Panc1 (cell line): ENCODE measurements at regions not wholly inside any gene's neighbourhood (a gene's known extent, or its start where the extent isn't known, plus 50 kb on each side); places are given as distances from the start of the nearest gene placed in this dataset.

ENCODE experiments used
- ATAC-seq: fragments of 200-7000 bp; cut with Tn5 transposase; 2 replicates; pipeline ENCODE4 v1.9.1; 2020; ENCODE audit warnings: mild to moderate bottlenecking, moderate library complexity
- BruUV-seq: library from RNA; stranded (reverse); fragments of 400-500 nt; replicated peaks from 2 replicates; lab custom pipeline; 2021; lab: Mats Ljungman, UMichigan
- CTCF ChIA-PET: fragments of 300-600 bp; sonication (Branson Sonifier 250); formaldehyde crosslinking; loops from one replicate; lab custom pipeline; 2022; ENCODE audit warnings: antibody characterized with exemption; lab: Charles Lee
- POLR2A ChIA-PET: fragments of 300-600 bp; sonication (Branson Sonifier 250); formaldehyde crosslinking; loops from one replicate; lab custom pipeline; 2022; ENCODE audit warnings: antibody characterized with exemption; lab: Charles Lee
- DNase-seq: peaks from one replicate; pipeline ENCODE4 v3.0.0-alpha.2; 2010; ENCODE audit warnings: low read depth, low spot score
- H3K27ac ChIP-seq: 2 replicates; pipeline ENCODE4 v1.5.1; 2011; ENCODE audit warnings: mild to moderate bottlenecking, low read length, inconsistent platforms
- H3K27me3 ChIP-seq: fragments of 200-500 bp; sonication (Bioruptor generic); 2 replicates; pipeline ENCODE4 v1.6.0; 2014; ENCODE audit warnings: low read length, inconsistent platforms; ENCODE audit not compliant: control insufficient read depth, insufficient read depth
- H3K36me3 ChIP-seq: fragments of 200-500 bp; sonication (Bioruptor generic); 2 replicates; pipeline ENCODE4 v1.5.1; 2014; ENCODE audit warnings: inconsistent platforms, mild to moderate bottlenecking, low read length, moderate library complexity; ENCODE audit not compliant: control insufficient read depth, insufficient read depth
- H3K4me1 ChIP-seq: 2 replicates; pipeline ENCODE4 v1.5.1; 2011; ENCODE audit warnings: inconsistent platforms, mild to moderate bottlenecking, low read length, moderate library complexity; ENCODE audit not compliant: control insufficient read depth, insufficient read depth
- H3K4me3 ChIP-seq, 2 experiments: 2 replicates each; pipeline ENCODE4 v1.5.1; 2011 to 2012; ENCODE audit warnings: low read depth in 2 of 2, low read length in 2 of 2, mild to moderate bottlenecking in 2 of 2, inconsistent platforms in 1 of 2, moderate library complexity in 1 of 2
- H3K9me3 ChIP-seq: fragments of 200-500 bp; sonication (Bioruptor generic); 2 replicates; pipeline ENCODE4 v1.5.1; 2014; ENCODE audit warnings: low read depth, mild to moderate bottlenecking, inconsistent platforms, low read length, moderate library complexity; ENCODE audit not compliant: control insufficient read depth, insufficient read depth
- CTCF ChIP-seq: fragments of 450-650 bp; IDR thresholded peaks from 2 replicates; pipeline ENCODE4 v1.5.1; 2017; ENCODE audit warnings: mild to moderate bottlenecking
- POLR2AphosphoS5 ChIP-seq: IDR thresholded peaks from 2 replicates; pipeline ENCODE4 v1.6.1; 2012; ENCODE audit warnings: mild to moderate bottlenecking, low read depth, low read length, moderate library complexity
- REST ChIP-seq, 2 experiments: IDR thresholded peaks; 2 replicates each; pipeline ENCODE4 v1.6.1; 2011 to 2012; ENCODE audit warnings: low read depth in 2 of 2, control low read depth in 1 of 2, low read length in 1 of 2, mild to moderate bottlenecking in 1 of 2, moderate library complexity in 1 of 2; ENCODE audit not compliant: insufficient read depth in 1 of 2
- SIN3A ChIP-seq: IDR thresholded peaks from 2 replicates; pipeline ENCODE4 v1.6.1; 2012; ENCODE audit warnings: low read depth, mild to moderate bottlenecking, low read length, moderate library complexity, borderline replicate concordance; ENCODE audit not compliant: insufficient read depth
- TCF7L2 ChIP-seq: IDR thresholded peaks from 2 replicates; pipeline ENCODE4 v1.6.1; 2011; ENCODE audit warnings: mild to moderate bottlenecking, low read depth, low read length, inconsistent platforms
- in situ Hi-C: cut with HindIII; loops from 2 replicates; pipeline ENCODE4 v1.10.0; 2016; ENCODE audit warnings: low sequenced_read_pairs, low pct_unique_long_range_greater_than_20kb
- intact Hi-C: fragments of 100-400 bp; cut with micrococcal nuclease; formaldehyde crosslinking; loops from one replicate; pipeline ENCODE4 v1.10.0; 2022; ENCODE audit not compliant: unreplicated experiment

GRCh38 chr1:90510143-90510542 lies 207.0 kb downstream of the BARHL2 start:
- no peak for TF ChIP-seq POLR2AphosphoS5
- TF ChIP-seq REST (IDR thresholded peaks at IDR 0.05; ENCODE audit: insufficient read depth in 1 of 2, low read depth in 2 of 2, low read length in 1 of 2): no peak
- TF ChIP-seq CTCF: no peak
- no peak for TF ChIP-seq TCF7L2
- TF ChIP-seq SIN3A: no peak
- CTCF ChIA-PET: no interaction called here
- H3K36me3 ChIP-seq: no peaks in the 10 kb centered on the region
- DNase-seq (no peak), ATAC-seq (no peak)
- POLR2A ChIA-PET: no interaction called here
- H3K9me3 ChIP-seq: no peaks in the 10 kb centered on the region
- H3K4me3 ChIP-seq: no peak overlapping the region
- BruUV-seq: no TSS peak
- in situ Hi-C loops (no loop called here), intact Hi-C loops (no loop called here)
- no peak overlapping the region for H3K27ac ChIP-seq
- H3K4me1 ChIP-seq: no peaks in the 10 kb centered on the region
- H3K27me3 ChIP-seq: no peaks in the 10 kb centered on the region

GRCh38 chr1:90509225-90510048 lies 207.7 kb downstream of the BARHL2 start:
- no peak for DNase-seq
- H3K27ac ChIP-seq: no peak overlapping the region
- BruUV-seq: no TSS peak
- no peaks in the 10 kb centered on the region for H3K4me1 ChIP-seq
- no peak overlapping the region for H3K4me3 ChIP-seq
- ATAC-seq: no peak
- TF ChIP-seq SIN3A: no peak
- H3K36me3 ChIP-seq: no peaks in the 10 kb centered on the region
- POLR2A ChIA-PET: no interaction called here
- no peaks in the 10 kb centered on the region for H3K9me3 ChIP-seq
- CTCF ChIA-PET: no interaction called here
- intact Hi-C loops: no loop called here
- no peaks in the 10 kb centered on the region for H3K27me3 ChIP-seq
- in situ Hi-C loops: no loop called here
